ENCODE measurements at regions not wholly inside any gene's neighbourhood (a gene's known extent, or its start where the extent isn't known, plus 50 kb on each side); places are given as distances from the start of the nearest gene placed in this dataset.
"Not testable (repeated sequence)": the region's sequence is repeated elsewhere in the genome, so short reads cannot be mapped to it uniquely, and the experiment has no call there.

DNA sequence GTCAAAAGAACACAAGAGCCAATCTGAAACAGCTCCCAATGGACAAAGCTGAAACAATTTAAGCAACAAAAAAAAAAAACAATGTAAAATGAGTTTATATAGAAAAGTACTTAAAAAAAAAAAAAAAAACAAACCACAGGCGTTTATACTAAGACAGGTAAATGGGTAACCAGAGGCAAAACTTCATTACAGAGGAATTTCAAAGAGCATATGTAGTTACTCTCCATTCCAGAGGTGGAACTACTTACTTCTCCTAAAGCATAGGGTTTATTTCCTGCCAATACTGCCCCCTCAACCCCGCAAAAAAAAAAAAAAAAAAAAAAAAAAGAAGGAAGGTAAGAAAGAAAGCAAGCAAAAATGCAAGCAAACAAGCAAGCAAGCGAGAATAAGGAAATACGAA is 132.9 kb downstream of the LIG4 start:
- TF ChIP-seq, protein P1, sequence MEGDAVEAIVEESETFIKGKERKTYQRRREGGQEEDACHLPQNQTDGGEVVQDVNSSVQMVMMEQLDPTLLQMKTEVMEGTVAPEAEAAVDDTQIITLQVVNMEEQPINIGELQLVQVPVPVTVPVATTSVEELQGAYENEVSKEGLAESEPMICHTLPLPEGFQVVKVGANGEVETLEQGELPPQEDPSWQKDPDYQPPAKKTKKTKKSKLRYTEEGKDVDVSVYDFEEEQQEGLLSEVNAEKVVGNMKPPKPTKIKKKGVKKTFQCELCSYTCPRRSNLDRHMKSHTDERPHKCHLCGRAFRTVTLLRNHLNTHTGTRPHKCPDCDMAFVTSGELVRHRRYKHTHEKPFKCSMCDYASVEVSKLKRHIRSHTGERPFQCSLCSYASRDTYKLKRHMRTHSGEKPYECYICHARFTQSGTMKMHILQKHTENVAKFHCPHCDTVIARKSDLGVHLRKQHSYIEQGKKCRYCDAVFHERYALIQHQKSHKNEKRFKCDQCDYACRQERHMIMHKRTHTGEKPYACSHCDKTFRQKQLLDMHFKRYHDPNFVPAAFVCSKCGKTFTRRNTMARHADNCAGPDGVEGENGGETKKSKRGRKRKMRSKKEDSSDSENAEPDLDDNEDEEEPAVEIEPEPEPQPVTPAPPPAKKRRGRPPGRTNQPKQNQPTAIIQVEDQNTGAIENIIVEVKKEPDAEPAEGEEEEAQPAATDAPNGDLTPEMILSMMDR (conservative IDR thresholded peaks at IDR 0.05): no peak
- H3K27ac ChIP-seq: no peak overlapping the region

GRCh38 chr13:108077284-108077683 is 138.1 kb downstream of the LIG4 start:
- TF ChIP-seq, protein P1 (conservative IDR thresholded peaks at IDR 0.05): no peak

GRCh38 chr13:108074429-108074828 is 140.9 kb downstream of the LIG4 start:
- not testable (repeated sequence) for H3K27ac ChIP-seq
- TF ChIP-seq, protein P1 (conservative IDR thresholded peaks at IDR 0.05): peak; percentile 62

More at GRCh38 chr13:108077284-108077683, 138.1 kb downstream of the LIG4 start:
- no peak overlapping the region for H3K27ac ChIP-seq

DNA sequence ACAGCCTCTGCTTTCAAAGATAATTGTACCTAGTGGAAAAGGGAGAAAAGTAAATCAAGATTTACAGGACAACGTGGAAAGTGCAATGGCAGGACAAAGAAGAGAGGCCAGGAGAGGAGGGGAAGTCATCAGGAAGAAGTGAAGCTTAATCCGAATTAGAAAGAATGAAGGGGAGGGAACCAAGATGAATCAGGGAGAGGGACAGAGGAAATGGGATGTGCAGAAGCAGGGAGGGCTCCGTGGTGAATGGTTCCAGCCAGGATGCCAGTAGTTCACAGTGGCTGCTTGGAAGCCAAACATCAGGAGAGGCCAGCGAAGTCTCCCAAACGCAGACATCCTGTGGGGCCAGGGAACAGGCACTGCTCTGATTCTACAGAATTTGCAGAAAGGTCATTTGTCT is 144.4 kb downstream of the LIG4 start:
- H3K27ac ChIP-seq: no peak overlapping the region
- TF ChIP-seq, protein P1 (conservative IDR thresholded peaks at IDR 0.05): no peak

DNA sequence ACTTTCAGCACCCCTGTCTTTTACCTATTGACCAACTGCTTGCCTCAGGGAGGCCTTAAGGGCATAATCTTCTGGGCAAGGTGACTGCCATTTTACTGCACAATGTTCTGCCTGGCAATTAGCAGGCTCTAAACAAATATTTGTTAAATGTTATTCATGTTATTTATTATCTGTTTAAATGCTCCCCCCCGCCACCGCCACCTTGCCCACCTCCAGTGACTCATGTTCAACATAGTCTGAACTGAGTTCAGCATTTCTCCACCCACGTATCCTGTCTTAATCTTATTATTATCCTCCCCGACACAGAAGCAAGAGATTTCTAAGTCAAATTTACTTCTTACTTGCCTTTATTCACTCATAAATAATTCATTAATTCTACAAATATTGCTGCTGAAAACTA is 144.8 kb downstream of the LIG4 start:
- no peak overlapping the region for H3K27ac ChIP-seq
- TF ChIP-seq, protein P1 (conservative IDR thresholded peaks at IDR 0.05): no peak

DNA sequence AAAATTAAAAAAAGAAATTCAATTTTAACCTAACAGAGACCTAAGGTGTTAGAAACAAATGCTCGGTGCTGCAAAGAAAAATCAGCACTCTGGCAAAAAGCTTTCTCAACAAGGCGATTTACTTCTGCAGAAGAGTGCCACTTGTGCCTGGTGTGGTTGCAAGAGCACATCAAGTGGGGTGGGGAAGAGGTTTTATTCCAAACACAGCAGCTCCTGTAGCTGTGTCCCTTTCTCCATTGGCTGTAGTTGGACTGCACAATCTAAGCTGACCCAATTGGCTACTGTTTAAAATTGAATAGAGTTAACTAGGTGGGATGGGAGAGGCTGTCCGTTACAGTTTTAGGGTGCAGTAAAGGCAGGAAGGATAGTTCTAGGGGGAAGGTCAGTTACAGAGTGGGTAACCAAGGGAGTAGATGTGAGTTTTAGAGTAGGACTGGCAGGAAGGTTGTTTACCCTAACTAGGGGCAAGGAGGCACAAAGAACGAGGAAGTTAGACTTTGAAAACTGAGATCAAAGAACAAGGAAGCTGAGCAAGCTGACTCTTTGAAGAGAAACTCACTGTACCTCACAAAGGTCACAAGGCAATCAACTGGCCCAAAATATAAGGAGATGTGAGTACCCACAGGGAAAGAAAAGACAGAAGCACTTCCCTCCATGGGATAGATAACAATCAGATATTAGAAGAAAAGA is 145.7 kb downstream of the LIG4 start:
- TF ChIP-seq, protein P1 (conservative IDR thresholded peaks at IDR 0.05): no peak
- no peak overlapping the region for H3K27ac ChIP-seq

- H3K27ac ChIP-seq: not testable (repeated sequence)
Measured at GRCh38 chr13:108064372-108064771, 151.0 kb downstream of the LIG4 start.

GRCh38 chr13:108060111-108060510 is 155.2 kb downstream of the LIG4 start:
- no peak overlapping the region for H3K27ac ChIP-seq
- TF ChIP-seq, protein P1 (conservative IDR thresholded peaks at IDR 0.05): no peak

Measured in VCaP (cell line).